ENCODE measurements at regions not wholly inside any gene's neighbourhood (a gene's known extent, or its start where the extent isn't known, plus 50 kb on each side); places are given as distances from the start of the nearest gene placed in this dataset.

GRCh38 chr10:129342385-129342784, 124.7 kb upstream of the MGMT start:
- no peak for DNase-seq (ENCODE audit: low read depth, low spot score)
- H3K79me2 ChIP-seq (ENCODE audit: insufficient read depth, low read length), result no peaks in the 10 kb centered on the region
- no TSS peak for BruUV-seq (replicated peaks)
- no peak for ATAC-seq
- no peaks in the 10 kb centered on the region for H3K4me1 ChIP-seq (ENCODE audit: control insufficient read depth in 1 of 2, insufficient read depth in 2 of 2, low read length in 2 of 2)
- no peak overlapping the region for H2AFZ ChIP-seq (ENCODE audit: low read depth, low read length, poor library complexity, severe bottlenecking)
- intact Hi-C loops (cut with micrococcal nuclease), result no loop called here
- no peak overlapping the region for H3K9ac ChIP-seq (ENCODE audit: low read length)
- H3K36me3 ChIP-seq (ENCODE audit: control insufficient read depth in 1 of 2, insufficient read depth in 2 of 2, low read length in 2 of 2), result no peaks in the 10 kb centered on the region
- H3K9me2 ChIP-seq (ENCODE audit: insufficient read depth), result no peaks in the 10 kb centered on the region
- no peak for TF ChIP-seq RAD21 (IDR thresholded peaks at IDR 0.05; ENCODE audit: low read depth)
- TF ChIP-seq EZH2phosphoT487 (IDR thresholded peaks at IDR 0.05; ENCODE audit: borderline replicate concordance), result no peak
- POLR2A ChIA-PET, result no interaction called here
- peaks cover 3 to 6% of the 10 kb centered on the region in 2 experiments; a peak in 2 of 4 replicates for H3K9me3 ChIP-seq (ENCODE audit: control insufficient read depth in 1 of 2, insufficient read depth in 1 of 2, low read depth in 1 of 2, low read length in 2 of 2)
- no peaks in the 10 kb centered on the region for H4K20me1 ChIP-seq (ENCODE audit: insufficient read depth)
- no peaks in the 10 kb centered on the region for H3K27me3 ChIP-seq (ENCODE audit: insufficient read depth, low read length)
- no peak overlapping the region for H3K4me2 ChIP-seq (ENCODE audit: low read length)
- CTCF ChIA-PET, result no interaction called here
- RAD21 ChIA-PET (ENCODE audit: low non-redundant PET in 1 of 2, low total read pairs in 2 of 2, uncharacterized antibody in 2 of 2, unreplicated experiment in 2 of 2), result no interaction called here
- H3K4me3 ChIP-seq (replicated peaks in 1 of 2; ENCODE audit: low read depth in 1 of 2, low read length in 2 of 2), result no peak overlapping the region
- no peak overlapping the region for H3K27ac ChIP-seq (ENCODE audit: low read depth, low read length)

GRCh38 chr10:129343141-129343540, 123.9 kb upstream of the MGMT start:
- Histone ChIP-seq H3K4me3 (replicated peaks in 1 of 2; ENCODE audit: low read depth in 1 of 2, low read length in 2 of 2) (no peak overlapping the region), H3K9me3 (ENCODE audit: control insufficient read depth in 1 of 2, insufficient read depth in 1 of 2, low read depth in 1 of 2, low read length in 2 of 2) (peaks cover 3 to 6% of the 10 kb centered on the region in 2 experiments; a peak in 2 of 4 replicates), H3K27me3 (ENCODE audit: insufficient read depth, low read length) (no peaks in the 10 kb centered on the region), H3K4me2 (ENCODE audit: low read length) (no peak overlapping the region), H3K36me3 (ENCODE audit: control insufficient read depth in 1 of 2, insufficient read depth in 2 of 2, low read length in 2 of 2) (no peaks in the 10 kb centered on the region), H3K27ac (ENCODE audit: low read depth, low read length) (no peak overlapping the region), H3K4me1 (ENCODE audit: control insufficient read depth in 1 of 2, insufficient read depth in 2 of 2, low read length in 2 of 2) (no peaks in the 10 kb centered on the region), H3K9ac (ENCODE audit: low read length) (no peak overlapping the region), H3K79me2 (ENCODE audit: insufficient read depth, low read length) (no peaks in the 10 kb centered on the region), H2AFZ (ENCODE audit: low read depth, low read length, poor library complexity, severe bottlenecking) (no peak overlapping the region), H3K9me2 (ENCODE audit: insufficient read depth) (no peaks in the 10 kb centered on the region), H4K20me1 (ENCODE audit: insufficient read depth) (no peaks in the 10 kb centered on the region)
- DNase-seq (ENCODE audit: low read depth, low spot score) (no peak), ATAC-seq (no peak)
- ChIA-PET POLR2A (no interaction called here), CTCF (no interaction called here), RAD21 (ENCODE audit: low non-redundant PET in 1 of 2, low total read pairs in 2 of 2, uncharacterized antibody in 2 of 2, unreplicated experiment in 2 of 2) (no interaction called here)
- TF ChIP-seq TCF7L2 (IDR thresholded peaks at IDR 0.05; ENCODE audit: borderline replicate concordance, extremely low read depth, insufficient read depth, insufficient read length), result no peak
- TF ChIP-seq, protein P1, sequence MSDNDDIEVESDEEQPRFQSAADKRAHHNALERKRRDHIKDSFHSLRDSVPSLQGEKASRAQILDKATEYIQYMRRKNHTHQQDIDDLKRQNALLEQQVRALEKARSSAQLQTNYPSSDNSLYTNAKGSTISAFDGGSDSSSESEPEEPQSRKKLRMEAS (IDR thresholded peaks at IDR 0.05), result no peak
- intact Hi-C loops (cut with micrococcal nuclease), result no loop called here
- BruUV-seq (replicated peaks), result no TSS peak
